SH-SY5Y (cell line): ENCODE measurements at regions not wholly inside any gene's neighbourhood (a gene's known extent, or its start where the extent isn't known, plus 50 kb on each side); places are given as distances from the start of the nearest gene placed in this dataset.

Experiments
- GATA2 ChIP-seq: IDR thresholded peaks from 2 replicates; pipeline ENCODE4 v1.6.1; 2011; ENCODE audit warnings: mild to moderate bottlenecking, low read depth, low read length
- GATA3 ChIP-seq: IDR thresholded peaks from 2 replicates; pipeline ENCODE4 v1.6.1; 2011; ENCODE audit warnings: low read depth, mild to moderate bottlenecking, low read length, moderate library complexity

DNA sequence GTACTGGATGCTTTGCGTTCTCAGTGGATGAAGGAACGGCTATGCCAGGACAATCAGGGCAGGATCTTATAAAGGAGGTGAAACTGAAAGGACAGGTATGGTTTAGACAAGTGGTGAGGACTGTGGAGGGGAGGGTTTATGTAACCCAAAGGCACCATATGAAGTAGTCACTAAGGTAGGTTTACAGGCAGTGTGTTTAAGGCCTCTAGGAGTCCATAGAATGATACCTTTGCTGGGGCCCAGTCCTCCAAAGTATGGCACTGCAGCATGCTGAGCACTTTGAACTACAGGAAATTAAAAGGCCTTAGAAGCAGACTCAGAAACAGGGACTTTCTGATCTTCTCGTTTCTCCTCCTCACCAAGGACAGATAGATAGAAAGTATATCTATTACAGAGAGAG, 304.7 kb upstream of the USP25 start:
- no peak for TF ChIP-seq GATA2
- TF ChIP-seq GATA3 = no peak

DNA sequence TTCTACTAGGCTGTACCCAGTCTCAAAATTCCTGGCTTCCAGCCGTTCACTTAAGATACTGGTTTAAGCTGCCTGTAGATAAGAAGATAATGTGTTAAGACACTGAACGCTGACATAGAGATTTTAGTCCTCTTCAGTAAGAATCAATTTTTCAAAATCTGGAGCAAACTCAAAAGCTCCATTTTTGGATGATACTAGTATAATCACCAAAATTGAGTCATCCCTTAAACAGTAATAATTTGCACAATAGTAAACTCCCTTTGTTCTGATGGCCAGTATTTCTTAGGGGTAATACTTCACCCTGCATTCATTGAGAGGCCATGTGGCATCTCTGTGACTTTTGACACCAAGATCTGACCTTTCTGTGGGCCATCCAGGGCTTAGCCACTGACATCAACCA, 299.8 kb upstream of the USP25 start:
- TF ChIP-seq GATA3 (no peak), GATA2 (no peak)

DNA sequence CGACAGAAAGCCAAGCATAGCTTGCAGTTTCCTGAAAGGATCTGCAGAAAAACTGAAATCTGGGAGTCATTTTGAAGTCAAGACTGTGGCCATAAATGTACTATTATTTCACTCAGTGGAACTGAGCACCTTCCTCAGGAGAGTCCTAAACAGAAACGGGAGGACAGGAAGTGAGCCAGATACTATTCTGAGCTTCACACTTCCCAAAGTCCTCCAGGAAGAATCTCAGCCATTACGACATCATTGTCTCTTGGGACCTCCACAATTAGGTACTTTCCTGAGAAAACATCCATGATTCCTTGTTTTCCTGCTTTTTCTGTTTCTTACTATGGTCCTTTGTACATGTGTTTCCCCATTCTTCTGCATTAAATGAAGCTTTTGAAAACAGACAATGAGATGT, 299.2 kb upstream of the USP25 start:
- no peak for TF ChIP-seq GATA2
- no peak for TF ChIP-seq GATA3

DNA sequence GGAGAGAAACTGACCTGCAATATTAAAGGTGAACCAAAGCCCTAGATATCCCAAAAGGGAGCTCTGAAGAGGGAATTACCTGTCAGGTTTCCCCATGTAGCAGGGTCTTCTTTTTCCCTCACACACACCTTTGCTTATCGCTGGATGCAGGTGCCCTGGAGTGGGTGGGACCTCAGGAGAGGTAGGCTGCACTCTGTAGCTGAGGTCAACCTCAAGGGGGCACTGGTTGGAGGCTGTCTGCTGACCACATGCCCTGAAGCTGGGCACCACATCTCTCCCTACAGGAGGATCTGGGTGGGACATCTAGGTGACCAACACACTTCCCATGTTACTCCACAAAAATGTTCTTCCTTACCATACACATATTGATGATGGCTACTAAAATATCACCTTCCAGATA, 298.7 kb upstream of the USP25 start:
- TF ChIP-seq GATA3 (no peak), GATA2 (no peak)

DNA sequence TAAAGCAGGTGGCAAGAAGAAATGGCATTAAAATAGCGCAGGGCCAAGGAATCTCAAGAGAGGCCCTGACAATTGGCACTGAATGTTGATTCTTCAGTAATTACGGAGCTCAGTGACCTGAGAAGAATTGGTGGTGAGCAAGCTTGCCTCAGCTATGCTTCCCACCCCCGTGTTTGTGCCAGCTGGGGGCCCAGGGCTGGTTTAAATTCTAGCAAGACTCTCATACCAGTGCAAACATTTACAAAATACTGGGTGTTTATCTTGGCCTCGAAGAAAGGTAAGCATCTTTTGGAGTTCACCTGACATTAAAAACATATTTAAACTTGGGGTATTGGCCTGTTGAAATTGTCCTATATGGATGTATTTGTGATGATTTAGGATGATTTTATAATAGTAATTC, 296.7 kb upstream of the USP25 start:
- TF ChIP-seq GATA3 (no peak), GATA2 (no peak)

DNA sequence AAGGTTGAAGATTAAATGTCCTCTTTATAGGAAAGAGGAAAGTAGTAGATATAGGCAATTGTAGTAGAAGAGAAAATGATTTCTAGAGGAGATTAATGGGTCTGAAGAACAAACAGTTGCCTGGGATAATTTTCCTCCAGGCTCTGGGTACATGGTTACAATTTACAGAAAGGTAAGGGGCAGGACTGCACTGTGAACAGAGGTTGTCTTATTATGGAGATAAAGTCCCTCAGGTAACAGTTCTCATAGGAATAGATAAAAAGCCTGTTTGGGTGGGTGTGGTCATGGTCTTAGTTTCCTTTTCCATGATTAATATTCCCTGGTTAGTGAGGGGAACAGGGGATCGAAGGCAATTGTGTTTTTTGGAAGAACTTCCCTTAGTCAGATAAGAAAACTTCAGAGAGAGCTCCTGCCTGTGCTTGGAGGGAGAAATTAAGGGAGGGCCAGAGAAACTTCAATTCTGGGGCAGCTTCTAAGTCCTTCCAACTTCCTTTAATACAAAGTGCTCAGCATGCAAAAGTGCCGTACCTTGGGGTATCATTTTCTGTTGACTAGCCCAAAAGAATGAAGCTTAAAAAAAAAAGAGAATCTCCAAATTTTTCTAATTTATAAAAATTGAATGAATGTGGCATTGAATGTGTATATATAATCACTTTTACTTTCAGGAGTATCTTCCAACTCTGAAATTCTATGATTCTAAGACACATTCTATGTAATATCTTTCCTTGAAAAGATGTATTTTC, 295.4 kb upstream of the USP25 start:
- no peak for TF ChIP-seq GATA2
- no peak for TF ChIP-seq GATA3

DNA sequence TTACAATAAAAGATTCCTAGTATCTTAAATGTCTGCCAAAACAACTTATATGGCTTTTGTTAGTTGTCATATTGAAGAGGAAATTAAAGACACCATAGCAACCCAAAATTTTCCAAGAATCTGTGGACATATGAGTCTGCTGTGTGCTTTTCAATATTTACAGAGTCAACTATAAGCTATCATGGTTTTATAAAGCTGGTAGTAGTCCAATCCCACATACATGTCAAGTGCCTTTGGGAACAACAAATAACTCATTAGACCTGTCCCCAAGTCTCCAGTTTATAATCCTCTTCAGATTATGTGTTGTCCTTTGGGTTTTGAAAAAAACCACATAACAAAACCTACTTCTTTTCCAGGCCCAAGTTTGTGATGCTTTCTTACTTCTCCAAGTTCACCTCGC, 293.8 kb upstream of the USP25 start:
- TF ChIP-seq GATA3 (no peak), GATA2 (no peak)

DNA sequence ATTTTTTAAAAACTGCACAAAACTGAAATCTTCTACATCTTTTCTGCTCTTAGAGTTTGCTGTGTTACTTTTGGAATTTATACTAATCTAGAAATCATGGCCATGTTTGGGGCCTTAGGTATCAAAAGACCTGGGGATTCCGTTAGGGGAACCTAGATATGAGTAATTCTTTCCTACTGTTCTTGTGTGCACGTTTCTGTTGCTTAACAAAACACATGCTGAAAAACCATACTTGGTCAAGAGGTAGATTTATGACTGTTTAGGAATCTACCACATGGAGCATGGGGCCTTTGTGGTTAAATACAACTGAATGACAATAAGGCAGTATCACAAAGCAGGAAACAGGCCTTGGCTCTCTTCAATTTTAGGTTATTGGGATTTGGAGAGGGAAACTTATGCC, 291.9 kb upstream of the USP25 start:
- TF ChIP-seq GATA3 (no peak), GATA2 (no peak)

DNA sequence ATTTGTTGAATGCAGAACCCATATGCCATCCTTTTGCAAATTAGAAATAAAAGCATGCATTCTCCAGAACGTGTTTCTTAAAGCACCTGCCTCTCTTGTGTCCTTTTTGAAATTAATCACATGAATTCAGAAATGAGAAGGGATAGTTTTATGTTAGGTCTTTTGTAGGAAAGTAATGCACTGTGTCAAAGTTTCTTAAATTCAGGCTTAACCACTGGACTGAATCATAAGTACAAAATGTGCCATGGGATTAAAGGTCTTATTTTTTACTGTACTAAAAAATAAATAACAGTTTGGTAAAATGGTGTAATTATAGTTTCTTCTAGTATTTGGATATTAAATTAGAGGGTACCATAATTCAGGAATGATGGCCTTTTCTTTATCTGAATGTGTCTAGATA, 290.1 kb upstream of the USP25 start:
- TF ChIP-seq GATA3 = no peak
- no peak for TF ChIP-seq GATA2

DNA sequence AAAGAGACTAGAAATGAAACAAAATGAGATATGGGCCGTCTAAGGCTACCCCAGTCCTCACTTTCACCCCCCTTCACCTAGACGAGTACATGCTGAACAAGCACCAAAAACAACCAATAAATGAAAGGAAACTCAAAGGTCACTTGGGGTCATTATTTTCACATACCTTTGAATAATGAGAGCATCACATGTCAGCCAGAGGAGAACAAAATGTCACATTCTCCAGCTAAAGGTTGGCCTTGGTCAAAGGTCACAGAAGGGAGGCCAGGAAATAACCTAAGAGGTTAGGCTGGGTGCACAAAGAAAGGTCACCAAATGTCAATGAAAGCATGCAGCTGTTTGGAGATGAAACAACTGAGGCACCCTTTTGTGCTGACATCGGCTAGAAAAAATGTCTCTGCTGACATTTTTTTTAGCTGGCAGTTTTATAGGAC, 288.7 kb upstream of the USP25 start:
- no peak for TF ChIP-seq GATA3
- no peak for TF ChIP-seq GATA2

DNA sequence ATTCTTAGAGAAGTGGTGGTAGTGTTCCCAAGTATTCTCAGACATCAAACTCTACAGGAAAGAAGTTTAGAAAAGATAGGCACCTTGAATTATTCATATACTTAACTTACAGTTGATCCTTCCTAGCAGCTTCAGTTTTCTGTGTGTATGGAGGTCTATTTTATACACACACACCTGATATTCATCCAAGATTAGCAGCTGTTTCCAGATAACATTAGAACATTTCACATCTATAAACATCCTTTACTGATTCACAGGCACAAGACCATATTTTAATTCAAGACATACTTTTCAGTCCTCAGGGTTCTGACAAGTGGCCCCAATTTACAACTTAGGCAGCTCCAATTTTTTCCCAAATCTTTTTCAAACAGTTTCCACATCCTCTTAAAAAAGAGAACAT, 287.8 kb upstream of the USP25 start:
- TF ChIP-seq GATA2 = no peak
- TF ChIP-seq GATA3 = no peak

DNA sequence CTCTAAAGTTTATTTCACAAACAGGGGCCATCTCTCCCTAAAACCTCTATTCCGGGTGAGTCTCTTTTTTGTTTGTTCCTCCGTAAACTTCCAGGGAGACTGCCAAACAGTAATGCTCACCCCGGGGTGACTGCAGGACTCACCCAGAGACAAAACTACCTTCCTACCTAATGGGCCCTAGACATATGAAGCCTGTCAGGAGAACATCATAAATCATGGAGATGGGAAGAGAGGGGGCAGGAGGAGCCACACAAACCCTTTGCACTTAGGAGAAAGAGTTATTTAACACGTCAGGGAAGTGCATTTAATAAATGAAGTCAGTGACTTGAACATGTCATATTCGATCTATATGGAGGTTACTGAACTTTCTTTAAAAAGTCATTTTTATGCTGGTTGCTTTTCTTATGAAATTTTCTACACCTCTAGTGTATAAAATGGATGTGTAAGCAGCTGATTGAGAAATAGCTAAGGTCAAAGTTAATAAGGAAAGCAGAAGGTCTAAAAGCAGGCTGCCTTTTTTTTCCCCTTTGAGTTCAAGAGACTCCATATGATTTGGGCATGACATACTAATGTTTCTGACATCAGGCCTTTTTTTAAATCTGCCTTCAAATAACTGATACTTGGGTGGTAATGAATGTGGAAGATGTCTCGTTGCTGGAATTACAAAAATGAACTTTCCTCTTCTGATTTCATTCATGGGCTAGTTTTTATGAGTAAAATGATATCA, 286.9 kb upstream of the USP25 start:
- TF ChIP-seq GATA2 (no peak), GATA3 (no peak)

DNA sequence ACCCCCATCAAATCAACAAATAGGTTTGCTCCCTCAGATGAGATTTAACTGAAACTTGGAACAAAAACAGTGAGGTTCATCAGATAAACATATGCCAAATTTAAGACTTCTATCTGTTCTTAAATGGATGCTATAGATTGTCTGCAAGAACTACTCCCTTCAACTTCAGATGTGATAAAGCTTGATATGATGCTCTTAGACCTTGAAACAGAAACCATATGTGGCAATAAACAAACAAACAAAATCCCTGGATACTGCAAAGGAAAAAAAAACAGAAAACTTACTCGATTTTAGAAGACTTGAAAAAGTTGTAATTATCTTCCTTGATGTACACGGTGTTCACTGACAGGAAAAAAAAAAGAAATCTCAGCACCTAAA, 286.1 kb upstream of the USP25 start:
- TF ChIP-seq GATA2 (no peak), GATA3 (no peak)

DNA sequence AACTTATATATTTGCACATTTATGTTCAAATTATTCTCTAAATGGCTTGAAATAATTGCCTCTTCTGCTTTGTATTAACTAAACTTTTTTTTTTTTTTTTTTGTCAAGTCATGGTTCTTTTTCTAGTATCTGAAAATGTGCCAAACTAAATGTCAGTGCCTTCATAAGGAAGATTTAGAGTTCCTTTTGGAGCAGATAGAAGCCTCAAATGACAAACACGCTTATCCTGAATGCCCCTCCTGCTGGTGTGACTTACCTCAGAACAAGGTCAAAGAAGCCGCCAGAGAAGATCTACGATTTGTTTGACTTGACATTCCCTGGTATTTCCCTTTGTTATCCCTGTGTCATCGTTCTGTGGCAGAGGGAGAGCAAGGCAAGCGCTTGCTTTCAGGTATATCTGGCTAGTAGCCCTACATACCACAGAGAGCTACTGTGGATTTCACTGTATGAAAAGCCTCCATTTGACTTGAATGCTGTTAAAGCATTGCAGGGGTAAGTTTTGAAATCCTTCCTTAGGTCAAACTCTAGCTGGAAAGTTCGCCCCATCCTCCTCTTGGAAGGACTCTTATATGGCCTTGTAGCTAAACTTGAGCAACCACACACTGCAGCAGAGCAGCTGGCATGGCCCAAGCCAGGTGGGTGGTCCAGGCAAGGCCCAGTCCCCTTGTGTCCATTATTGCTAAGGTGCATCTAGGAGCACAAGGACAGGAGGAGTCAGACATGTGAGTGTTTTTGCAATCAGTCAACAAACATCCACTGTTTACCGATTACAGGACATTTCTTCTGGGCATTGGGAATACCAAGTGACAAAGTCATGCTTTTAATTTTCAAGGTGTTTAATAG, 285.4 kb upstream of the USP25 start:
- TF ChIP-seq GATA3 (no peak), GATA2 (no peak)
